H9 (cell line): ENCODE measurements at regions not wholly inside any gene's neighbourhood (a gene's known extent, or its start where the extent isn't known, plus 50 kb on each side); places are given as distances from the start of the nearest gene placed in this dataset.

ENCODE experiments used
- DNase-seq: peaks from one replicate; pipeline ENCODE4 v3.0.0-alpha.2; 2017
- H2AFZ ChIP-seq: one replicate; pipeline ENCODE4 v1.6.1; 2013; ENCODE audit warnings: mild to moderate bottlenecking, low read length, control low read depth, moderate library complexity
- H2AK5ac ChIP-seq: 2 replicates; pipeline ENCODE4 v1.6.1; 2013; ENCODE audit warnings: low read length, control low read depth, mixed read lengths; ENCODE audit not compliant: insufficient read length
- H2BK120ac ChIP-seq: one replicate; pipeline ENCODE4 v1.6.1; 2013; ENCODE audit warnings: low read depth, mild to moderate bottlenecking, low read length, control low read depth, inconsistent platforms; ENCODE audit not compliant: poor library complexity, severe bottlenecking
- H2BK12ac ChIP-seq: 2 replicates; pipeline ENCODE4 v1.6.1; 2013; ENCODE audit warnings: low read length, control low read depth, mixed read lengths, low read depth; ENCODE audit not compliant: insufficient read length
- H2BK15ac ChIP-seq: 2 replicates; pipeline ENCODE4 v1.6.1; 2013; ENCODE audit warnings: low read depth, low read length, control low read depth
- H2BK20ac ChIP-seq: one replicate; pipeline ENCODE4 v1.6.1; 2013; ENCODE audit warnings: low read depth, mild to moderate bottlenecking, low read length, control low read depth, inconsistent platforms; ENCODE audit not compliant: poor library complexity, severe bottlenecking
- H2BK5ac ChIP-seq: 2 replicates; pipeline ENCODE4 v1.6.1; 2013; ENCODE audit warnings: low read length, control low read depth, mixed read lengths; ENCODE audit not compliant: insufficient read length
- H3K14ac ChIP-seq: 2 replicates; pipeline ENCODE4 v1.6.1; 2013; ENCODE audit warnings: low read length, control low read depth; ENCODE audit not compliant: insufficient read depth
- H3K18ac ChIP-seq: 2 replicates; pipeline ENCODE4 v1.6.1; 2013; ENCODE audit warnings: low read depth, mild to moderate bottlenecking, mixed read lengths, low read length, control low read depth; ENCODE audit not compliant: insufficient read length
- H3K23ac ChIP-seq: 2 replicates; pipeline ENCODE4 v1.6.1; 2013; ENCODE audit warnings: low read length, control low read depth, mixed read lengths, low read depth; ENCODE audit not compliant: insufficient read length
- H3K23me2 ChIP-seq: 2 replicates; pipeline ENCODE4 v1.6.1; 2013; ENCODE audit warnings: low read depth, mild to moderate bottlenecking, mixed read lengths, low read length, control low read depth; ENCODE audit not compliant: insufficient read length, poor library complexity, severe bottlenecking
- H3K27ac ChIP-seq: 2 replicates; pipeline ENCODE4 v1.5.1; 2013; ENCODE audit warnings: low read length, control low read depth, mixed read lengths, low read depth; ENCODE audit not compliant: insufficient read length
- H3K27me3 ChIP-seq: 2 replicates; pipeline ENCODE4 v1.6.1; 2013; ENCODE audit warnings: low read length, control low read depth, inconsistent platforms; ENCODE audit not compliant: insufficient read depth
- H3K4ac ChIP-seq: 2 replicates; pipeline ENCODE4 v1.6.1; 2013; ENCODE audit warnings: low read depth, mild to moderate bottlenecking, control low read depth, inconsistent platforms, low read length, moderate library complexity
- H3K4me1 ChIP-seq: 2 replicates; pipeline ENCODE4 v1.6.1; 2013; ENCODE audit warnings: low read length, control low read depth, inconsistent platforms; ENCODE audit not compliant: insufficient read depth
- H3K4me2 ChIP-seq: 2 replicates; pipeline ENCODE4 v1.6.1; 2013; ENCODE audit warnings: low read length, control low read depth, mixed read lengths; ENCODE audit not compliant: insufficient read length, insufficient read depth
- H3K56ac ChIP-seq: 2 replicates; pipeline ENCODE4 v1.6.1; 2013; ENCODE audit warnings: low read depth, mild to moderate bottlenecking, mixed read lengths, low read length, control low read depth; ENCODE audit not compliant: insufficient read length
- H3K79me1 ChIP-seq: 2 replicates; pipeline ENCODE4 v1.6.1; 2013; ENCODE audit warnings: low read depth, mild to moderate bottlenecking, moderate library complexity, low read length, control low read depth, inconsistent platforms; ENCODE audit not compliant: insufficient read depth, poor library complexity, severe bottlenecking
- H3K79me2 ChIP-seq: 2 replicates; pipeline ENCODE4 v1.6.1; 2013; ENCODE audit warnings: low read length, control low read depth, inconsistent platforms; ENCODE audit not compliant: insufficient read depth
- H3K9ac ChIP-seq: 2 replicates; pipeline ENCODE4 v1.6.1; 2013; ENCODE audit warnings: low read length, control low read depth, mixed read lengths; ENCODE audit not compliant: insufficient read length; ENCODE audit errors: extremely low read depth
- H3K9me3 ChIP-seq: one replicate; pipeline ENCODE4 v1.6.1; 2013; ENCODE audit warnings: low read depth, low read length, inconsistent platforms; ENCODE audit not compliant: control insufficient read depth
- H3T11ph ChIP-seq: one replicate; pipeline ENCODE4 v1.6.1; 2013; ENCODE audit warnings: mild to moderate bottlenecking, low read length, control low read depth, inconsistent platforms
- H4K20me1 ChIP-seq: one replicate; pipeline ENCODE4 v1.6.1; 2013; ENCODE audit not compliant: control insufficient read depth, insufficient read length, insufficient read depth
- H4K5ac ChIP-seq: 2 replicates; pipeline ENCODE4 v1.6.1; 2013; ENCODE audit warnings: low read depth, mild to moderate bottlenecking, mixed read lengths, low read length, control low read depth; ENCODE audit not compliant: insufficient read length
- H4K8ac ChIP-seq: replicated peaks from 2 replicates; pipeline ENCODE4 v1.6.1; 2013; ENCODE audit warnings: low read length, control low read depth, mixed read lengths, low read depth; ENCODE audit not compliant: insufficient read length
- H4K91ac ChIP-seq: 2 replicates; pipeline ENCODE4 v1.6.1; 2013; ENCODE audit warnings: low read depth, mild to moderate bottlenecking, moderate library complexity, mixed read lengths, low read length, control low read depth; ENCODE audit not compliant: insufficient read length
- H3K27ac Mint-ChIP-seq, 3 experiments: 2 replicates in 2 of 3; 3 replicates in 1 of 3; pipeline ENCODE4 v1.8.0; 2020 to 2021; ENCODE audit warnings: mixed read lengths in 3 of 3, mild to moderate bottlenecking in 1 of 3, moderate library complexity in 1 of 3
- H3K27me3 Mint-ChIP-seq: 2 replicates; pipeline ENCODE4 v1.8.0; 2021; ENCODE audit warnings: low read depth, mild to moderate bottlenecking, moderate library complexity, mixed read lengths
- H3K36me3 Mint-ChIP-seq, 3 experiments: 2 replicates in 2 of 3; 3 replicates in 1 of 3; pipeline ENCODE4 v1.8.0; 2020 to 2021; ENCODE audit warnings: low read depth in 3 of 3, mixed read lengths in 3 of 3; ENCODE audit not compliant: insufficient read depth in 1 of 3
- H3K4me1 Mint-ChIP-seq, 2 experiments: 2 replicates each; pipeline ENCODE4 v1.8.0; 2020; ENCODE audit warnings: mixed read lengths in 2 of 2
- H3K4me3 Mint-ChIP-seq, 2 experiments: 2 replicates in 1 of 2; 3 replicates in 1 of 2; pipeline ENCODE4 v1.8.0; 2020 to 2021; ENCODE audit warnings: mild to moderate bottlenecking in 2 of 2, mixed read lengths in 2 of 2, moderate library complexity in 1 of 2
- H3K9me3 Mint-ChIP-seq, 2 experiments: 2 replicates in 1 of 2; 3 replicates in 1 of 2; pipeline ENCODE4 v1.8.0; 2020; ENCODE audit warnings: mild to moderate bottlenecking in 2 of 2, mixed read lengths in 2 of 2, moderate library complexity in 1 of 2
- WGBS: extraction: QIAGEN DNeasy Blood & Tissue Kit; methylation state at CpG from one replicate; pipeline ENCODE4 v1.1.7; 2013; ENCODE audit warnings: missing lambda C conversion rate, low lambda C conversion rate, mixed read lengths; ENCODE audit not compliant: insufficient read length; ENCODE audit errors: extremely low coverage; 5-methylcytosine and 5-hydroxymethylcytosine counted together
- TF ChIP-seq, protein P1 (sequence below): fragments of 200-600 bp; sonication (generic); conservative IDR thresholded peaks from 3 replicates; pipeline ENCODE4 v1.8.0; 2021; ENCODE audit warnings: antibody characterized with exemption, mild to moderate bottlenecking

DNA sequence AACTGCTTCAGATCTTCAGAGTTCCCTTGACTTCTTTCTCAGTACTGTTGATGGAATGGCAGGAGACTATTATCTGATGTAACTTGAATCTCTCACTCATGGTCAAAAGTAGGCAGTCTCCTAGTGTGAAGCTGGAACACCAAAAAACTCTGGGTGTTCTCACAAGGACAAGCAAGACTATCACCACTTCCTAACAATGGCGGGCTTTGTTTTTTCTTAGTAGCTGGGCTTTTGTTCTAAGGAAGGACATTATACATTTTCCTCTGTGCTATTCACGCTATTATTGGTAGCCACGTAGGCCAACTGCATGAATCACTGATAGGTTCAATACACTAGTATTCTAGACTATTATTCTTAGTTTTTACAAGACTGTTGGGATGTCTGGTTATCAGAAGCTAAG lies 67.7 kb upstream of the ATG10 start:
- TF ChIP-seq, protein P1, sequence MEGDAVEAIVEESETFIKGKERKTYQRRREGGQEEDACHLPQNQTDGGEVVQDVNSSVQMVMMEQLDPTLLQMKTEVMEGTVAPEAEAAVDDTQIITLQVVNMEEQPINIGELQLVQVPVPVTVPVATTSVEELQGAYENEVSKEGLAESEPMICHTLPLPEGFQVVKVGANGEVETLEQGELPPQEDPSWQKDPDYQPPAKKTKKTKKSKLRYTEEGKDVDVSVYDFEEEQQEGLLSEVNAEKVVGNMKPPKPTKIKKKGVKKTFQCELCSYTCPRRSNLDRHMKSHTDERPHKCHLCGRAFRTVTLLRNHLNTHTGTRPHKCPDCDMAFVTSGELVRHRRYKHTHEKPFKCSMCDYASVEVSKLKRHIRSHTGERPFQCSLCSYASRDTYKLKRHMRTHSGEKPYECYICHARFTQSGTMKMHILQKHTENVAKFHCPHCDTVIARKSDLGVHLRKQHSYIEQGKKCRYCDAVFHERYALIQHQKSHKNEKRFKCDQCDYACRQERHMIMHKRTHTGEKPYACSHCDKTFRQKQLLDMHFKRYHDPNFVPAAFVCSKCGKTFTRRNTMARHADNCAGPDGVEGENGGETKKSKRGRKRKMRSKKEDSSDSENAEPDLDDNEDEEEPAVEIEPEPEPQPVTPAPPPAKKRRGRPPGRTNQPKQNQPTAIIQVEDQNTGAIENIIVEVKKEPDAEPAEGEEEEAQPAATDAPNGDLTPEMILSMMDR = no peak
- Histone ChIP-seq H2BK120ac (no peak overlapping the region), H3K4ac (no peak overlapping the region), H2BK15ac (no peak overlapping the region), H4K8ac (no peak overlapping the region), H3K27ac (no peak overlapping the region), H3K23me2 (no peaks in the 10 kb centered on the region), H3K27me3 (no peaks in the 10 kb centered on the region), H3K79me2 (no peaks in the 10 kb centered on the region), H2AFZ (no peak overlapping the region), H3K79me1 (no peaks in the 10 kb centered on the region), H2BK5ac (no peak overlapping the region), H3K4me2 (no peak overlapping the region), H4K20me1 (no peaks in the 10 kb centered on the region), H4K91ac (no peak overlapping the region), H2BK20ac (no peak overlapping the region), H3K9ac (no peak overlapping the region), H3K18ac (no peak overlapping the region), H3T11ph (no peak overlapping the region), H2BK12ac (no peak overlapping the region), H2AK5ac (no peak overlapping the region), H3K14ac (no peak overlapping the region), H3K56ac (no peak overlapping the region), H3K4me1 (0 out of 2 replicates have a peak, but pooled peaks cover 4% of the 10 kb centered on the region), H4K5ac (no peak overlapping the region), H3K9me3 (no peaks in the 10 kb centered on the region), H3K23ac (no peak overlapping the region)
- WGBS = no CpG with 5 or more reads among the region's 3 CpGs
- Mint-ChIP-seq H3K4me1 (peaks cover 37 to 50% of the 10 kb centered on the region in 2 experiments), H3K36me3 (peaks cover 7 to 18% (median 11%) of the 10 kb centered on the region in 3 experiments), H3K4me3 (no peak overlapping the region), H3K9me3 (peaks cover 5 to 15% of the 10 kb centered on the region in 2 experiments), H3K27me3 (no peaks in the 10 kb centered on the region; the same call in none of the 2 replicates), H3K27ac (no peak overlapping the region)
- no peak for DNase-seq
